Endothelial cell of umbilical vein (primary cell): ENCODE measurements at regions not wholly inside any gene's neighbourhood (a gene's known extent, or its start where the extent isn't known, plus 50 kb on each side); places are given as distances from the start of the nearest gene placed in this dataset.

Source experiments
- BruUV-seq: library from RNA; stranded (reverse); fragments of 400-500 nt; replicated peaks from 2 replicates; lab custom pipeline; 2021; lab: Mats Ljungman, UMichigan
- CTCF ChIA-PET: fragments of 300-600, 350-600 bp; sonication (Branson Sonifier 250); formaldehyde crosslinking; loops from one replicate; lab custom pipeline; 2021; ENCODE audit warnings: antibody characterized with exemption, inconsistent platforms; lab: Charles Lee
- POLR2A ChIA-PET: fragments of 300-600, 350-600 bp; sonication (Branson Sonifier 250); formaldehyde crosslinking; loops from one replicate; lab custom pipeline; 2021; ENCODE audit warnings: antibody characterized with exemption, inconsistent platforms; lab: Charles Lee
- DNase-seq: peaks from one replicate; pipeline ENCODE4 v3.0.0-alpha.2; 2011; ENCODE audit warnings: low read depth, low spot score
- FAIRE-seq: peaks from 2 replicates; lab custom pipeline; 2011; peaks lifted over from hg19 to GRCh38; lab: Jason Lieb, UNC
- H2AFZ ChIP-seq: 2 replicates; pipeline ENCODE4 v1.6.0; 2012; ENCODE audit warnings: low read depth, low read length, control low read depth, inconsistent platforms
- H3K27ac ChIP-seq: 2 replicates; pipeline ENCODE4 v1.5.1; 2011; ENCODE audit warnings: low read depth, mild to moderate bottlenecking, control low read depth, low read length, moderate library complexity; ENCODE audit not compliant: insufficient read depth
- H3K27me3 ChIP-seq, 2 experiments: 2 replicates each; pipeline versions ENCODE4 v1.6.0 to v1.6.1; 2011; ENCODE audit warnings: low read length in 2 of 2, mixed read lengths in 1 of 2; ENCODE audit not compliant: control insufficient read depth in 2 of 2, insufficient read depth in 2 of 2
- H3K36me3 ChIP-seq, 2 experiments: 2 replicates in 1 of 2; 3 replicates in 1 of 2; pipeline ENCODE4 v1.5.1; 2011; ENCODE audit warnings: low read length in 2 of 2, mild to moderate bottlenecking in 1 of 2, moderate library complexity in 1 of 2; ENCODE audit not compliant: control insufficient read depth in 2 of 2, insufficient read depth in 2 of 2; ENCODE audit errors: extremely low read depth in 1 of 2
- H3K4me1 ChIP-seq: 3 replicates; pipeline ENCODE4 v1.5.1; 2011; ENCODE audit warnings: mild to moderate bottlenecking, low read length; ENCODE audit not compliant: control insufficient read depth, insufficient read depth; ENCODE audit errors: extremely low read depth
- H3K4me2 ChIP-seq: 2 replicates; pipeline ENCODE4 v1.6.1; 2011; ENCODE audit warnings: low read length, control low read depth, mixed read lengths; ENCODE audit not compliant: insufficient read depth
- H3K4me3 ChIP-seq, 3 experiments: fragments of 200-600 bp in 1 of 3; sonication (generic), shearing (Covaris generic) in 1 of 3; replicated peaks in 1 of 3; 2 replicates each; pipeline ENCODE4 v1.5.1; 2011 to 2016; ENCODE audit warnings: control low read depth in 3 of 3, low read length in 3 of 3, mild to moderate bottlenecking in 2 of 3, inconsistent platforms in 1 of 3, low read depth in 1 of 3, moderate library complexity in 1 of 3; ENCODE audit not compliant: insufficient read depth in 1 of 3
- H3K79me2 ChIP-seq: 2 replicates; pipeline ENCODE4 v1.6.0; 2012; ENCODE audit warnings: low read length, inconsistent platforms; ENCODE audit not compliant: control insufficient read depth, insufficient read depth
- H3K9ac ChIP-seq: replicated peaks from 2 replicates; pipeline ENCODE3; 2011; ENCODE audit warnings: low read length, control low read depth; ENCODE audit not compliant: insufficient read depth; ENCODE audit errors: extremely low read depth
- H3K9me1 ChIP-seq: replicated peaks from 3 replicates; pipeline ENCODE4 v1.6.0; 2011; ENCODE audit warnings: mild to moderate bottlenecking, low read length; ENCODE audit not compliant: control insufficient read depth, insufficient read depth; ENCODE audit errors: extremely low read depth
- H3K9me3 ChIP-seq: replicated peaks from 2 replicates; pipeline ENCODE4 v1.5.1; 2012; ENCODE audit warnings: low read length, inconsistent platforms; ENCODE audit not compliant: control insufficient read depth, insufficient read depth
- H4K20me1 ChIP-seq: replicated peaks from 2 replicates; pipeline ENCODE3; 2011; ENCODE audit warnings: mild to moderate bottlenecking, low read length; ENCODE audit not compliant: control insufficient read depth, insufficient read depth; ENCODE audit errors: extremely low read depth
- CTCF ChIP-seq, 2 donors: IDR thresholded peaks; 1 replicate in 1 of 2; 2 replicates in 1 of 2; pipeline ENCODE4 v1.5.1; 2011; ENCODE audit warnings: low read length in 2 of 2, mild to moderate bottlenecking in 2 of 2, moderate library complexity in 2 of 2, control low read depth in 1 of 2, inconsistent platforms in 1 of 2, low read depth in 1 of 2; ENCODE audit not compliant: insufficient read depth in 1 of 2; ENCODE audit errors: extremely low read depth in 1 of 2
- EZH2 ChIP-seq: IDR thresholded peaks from 2 replicates; pipeline ENCODE4 v1.6.1; 2012; ENCODE audit warnings: borderline replicate concordance, low read depth, mild to moderate bottlenecking, moderate library complexity, low read length, inconsistent platforms; ENCODE audit not compliant: severe bottlenecking
- FOS ChIP-seq: IDR thresholded peaks from 2 replicates; pipeline ENCODE4 v1.6.1; 2011; ENCODE audit warnings: mild to moderate bottlenecking, low read length, moderate library complexity, borderline replicate concordance; ENCODE audit not compliant: insufficient read depth
- GATA2 ChIP-seq: IDR thresholded peaks from 2 replicates; pipeline ENCODE4 v1.7.0; 2011; ENCODE audit warnings: low read depth, mild to moderate bottlenecking, moderate library complexity, mixed read lengths, low read length; ENCODE audit not compliant: insufficient read length, insufficient read depth
- JUN ChIP-seq: IDR thresholded peaks from 2 replicates; pipeline ENCODE4 v1.6.1; 2011; ENCODE audit warnings: borderline replicate concordance, low read depth; ENCODE audit not compliant: insufficient read length, insufficient read depth
- MYC ChIP-seq: IDR thresholded peaks from one replicate; pipeline ENCODE4 v1.6.1; 2011; ENCODE audit warnings: mild to moderate bottlenecking, low read depth, low read length
- POLR2A ChIP-seq: IDR thresholded peaks from 2 replicates; pipeline ENCODE4 v1.6.1; 2012; ENCODE audit warnings: low read depth, mild to moderate bottlenecking, control low read depth, low read length
- POLR2AphosphoS5 ChIP-seq: IDR thresholded peaks from 2 replicates; pipeline ENCODE4 v1.6.1; 2012; ENCODE audit warnings: low read depth, mild to moderate bottlenecking, control low read depth, low read length, moderate library complexity; ENCODE audit not compliant: insufficient read depth
- dilution Hi-C: fragments of 300-500 bp; cut with MboI; formaldehyde crosslinking; loops from one replicate; pipeline ENCODE4 v1.15.0; 2019; ENCODE audit warnings: low sequenced_read_pairs; ENCODE audit not compliant: extremely low pct_ligation_motif_present
- intact Hi-C: fragments of 100-400 bp; cut with micrococcal nuclease; formaldehyde crosslinking; loops from one replicate; pipeline ENCODE4 v1.10.0; 2022
- TF ChIP-seq, protein P1 (sequence below): IDR thresholded peaks from 2 replicates; pipeline ENCODE4 v1.6.1; 2011; ENCODE audit not compliant: insufficient read depth, insufficient read length

GRCh38 chr1:55864251-55864650, 649.1 kb upstream of the USP24 start:
- H3K27ac ChIP-seq = no peak overlapping the region
- no peaks in the 10 kb centered on the region for H3K9me1 ChIP-seq
- H2AFZ ChIP-seq = no peak overlapping the region
- ChIA-PET POLR2A (no interaction called here), CTCF (no interaction called here)
- dilution Hi-C loops = no loop called here
- no peak overlapping the region for H3K9ac ChIP-seq
- no peak for FAIRE-seq
- H3K36me3 ChIP-seq = no peaks in the 10 kb centered on the region
- H3K4me2 ChIP-seq = no peak overlapping the region
- H3K27me3 ChIP-seq = no peaks in the 10 kb centered on the region
- no TSS peak for BruUV-seq
- no peaks in the 10 kb centered on the region for H3K9me3 ChIP-seq
- no peak for DNase-seq
- intact Hi-C loops = no loop called here
- no peaks in the 10 kb centered on the region for H3K79me2 ChIP-seq
- H4K20me1 ChIP-seq = no peaks in the 10 kb centered on the region
- TF ChIP-seq, protein P1, sequence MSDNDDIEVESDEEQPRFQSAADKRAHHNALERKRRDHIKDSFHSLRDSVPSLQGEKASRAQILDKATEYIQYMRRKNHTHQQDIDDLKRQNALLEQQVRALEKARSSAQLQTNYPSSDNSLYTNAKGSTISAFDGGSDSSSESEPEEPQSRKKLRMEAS = no peak
- TF ChIP-seq JUN (no peak), POLR2AphosphoS5 (no peak), CTCF (IDR thresholded peaks at IDR 0.05; ENCODE audit: extremely low read depth in 1 of 2, insufficient read depth in 1 of 2, low read depth in 1 of 2, low read length in 2 of 2) (no peak), POLR2A (no peak), EZH2 (no peak), GATA2 (no peak), MYC (no peak), FOS (no peak)
- no peak overlapping the region for H3K4me3 ChIP-seq
- H3K4me1 ChIP-seq = no peaks in the 10 kb centered on the region
